Heart left ventricle (tissue), 16 donors: ENCODE measurements at regions not wholly inside any gene's neighbourhood (a gene's known extent, or its start where the extent isn't known, plus 50 kb on each side); places are given as distances from the start of the nearest gene placed in this dataset.
A peak's percentile ranks its signal among the peaks of the same experiment; 100 is the strongest.
"Not testable (repeated sequence)": the region's sequence is repeated elsewhere in the genome, so short reads cannot be mapped to it uniquely, and the experiment has no call there.

Source experiments
- ATAC-seq, 4 donors: fragments of 200-7000 bp; cut with Tn5 transposase; one replicate each; pipeline ENCODE4 v1.9.1; 2020 to 2022; ENCODE audit warnings: moderate library complexity in 4 of 4, mild to moderate bottlenecking in 3 of 4, moderate number of reproducible peaks in 1 of 4
- DNase-seq, 5 donors: peaks; one replicate each; pipeline ENCODE4 v3.0.0-alpha.2; 2020
- H3K27ac ChIP-seq, 12 donors: fragments of 200-600 bp; sonication (generic) in 4 of 12; one replicate each; pipeline versions ENCODE4 v1.5.0 to v1.8.0; 2016 to 2022; ENCODE audit warnings: mild to moderate bottlenecking in 2 of 12
- H3K27me3 ChIP-seq, 9 donors: fragments of 200-600 bp; sonication (generic) in 2 of 9; one replicate each; pipeline versions ENCODE4 v1.5.1 to v1.8.0; 2016 to 2022; ENCODE audit warnings: mild to moderate bottlenecking in 3 of 9
- H3K36me3 ChIP-seq, 9 donors: fragments of 200-600 bp; sonication (generic) in 2 of 9; one replicate each; pipeline versions ENCODE4 v1.5.0 to v1.8.0; 2018 to 2022; ENCODE audit warnings: mild to moderate bottlenecking in 2 of 9
- H3K4me1 ChIP-seq, 12 donors: fragments of 200-600 bp; sonication (generic) in 4 of 12; one replicate each; pipeline versions ENCODE4 v1.5.0 to v1.8.0; 2016 to 2022; ENCODE audit warnings: mild to moderate bottlenecking in 3 of 12
- H3K4me3 ChIP-seq, 12 donors: fragments of 200-600 bp; sonication (generic) in 4 of 12; one replicate each; pipeline versions ENCODE4 v1.5.0 to v1.8.0; 2017 to 2022; ENCODE audit warnings: mild to moderate bottlenecking in 9 of 12, moderate library complexity in 4 of 12
- H3K9me3 ChIP-seq, 12 donors: fragments of 200-600 bp; sonication (generic) in 4 of 12; one replicate each; pipeline versions ENCODE4 v1.5.0 to v1.8.0; 2016 to 2022; ENCODE audit warnings: mild to moderate bottlenecking in 1 of 12
- CTCF ChIP-seq, 12 donors: fragments of 200-600 bp; sonication (generic) in 4 of 12; IDR thresholded peaks; one replicate each; pipeline versions ENCODE4 v1.5.0 to v1.8.0; 2018 to 2022; ENCODE audit warnings: antibody characterized with exemption in 12 of 12, mild to moderate bottlenecking in 5 of 12
- POLR2A ChIP-seq, 2 donors: fragments of 450-650 bp; IDR thresholded peaks; one replicate each; pipeline ENCODE4 v1.6.1; 2017; ENCODE audit warnings: antibody characterized with exemption in 2 of 2, mild to moderate bottlenecking in 2 of 2, moderate library complexity in 2 of 2
- WGBS, 4 donors: extraction: QIAGEN DNeasy Blood & Tissue Kit in 2 of 4; methylation state at CpG; one replicate each; pipeline versions ENCODE4 v1.1.5 to v1.1.7; 2013 to 2018; 5-methylcytosine and 5-hydroxymethylcytosine counted together
- intact Hi-C, 10 donors: fragments of 100-400 bp; cut with DNase I; formaldehyde crosslinking; loops; one replicate each; pipeline versions ENCODE4 v1.11.1 to v1.14.2; 2022
- donor health status: ischemic (EF 13 %, LVEDD 7.1; RV severe dilation, severe dysfunction).
- donor health status: healthy with polysubstance abuse.
- donor health status: DM: no; HTN: yes; CAD: no.
- donor health status: DM: no; HTN: no; CAD: no.
- donor health status: ischemic (EF 25% LVEDD 6.9; RV normal size, moderate dysfunction).
- donor health status: ischemic (EF 25% LVEDD 5.7; RV mildly dilated, moderate dysfunction).
- donor health status: healthy.
- donor health status: DM: yes; HTN: yes; CAD: no.
- donor health status: ischemic (EF 35%, LVEDD 5.7; RV mildly dilated, moderate dysfunction).
- donor health status: nonischemic (EF 11% LVEDD 7.7; RV severe dilation, severe dysfunction).
- donor health status: DM: yes; HTN: yes; CAD: no.
- donor health status: PGD.
- donor health status: ischemic (EF 29% LVEDD 5.4; RV normal size, mild dysfunction).
- donor health status: nonischemic (EF 23%, LVEDD 6.1; RV moderate dilation, normal function).

GRCh38 chr1:212514056-212514614 lies 81.4 kb downstream of the NENF start:
- 14 to 26% (median 19%) methylated on average over 25 of the region's 25 CpGs for whole genome bisulfite sequencing, 4 donors
- ATAC-seq (peak in 3 of 4 donors; percentile 33 to 48 (median 37)), DNase-seq (peak; percentile 56 to 83 (median 68))
- H3K27me3 ChIP-seq = peaks cover 0 to 41% (median 10%) of the 10 kb centered on the region in 9 donors
- peak overlapping the region in 7 of 12 donors; percentile 14 to 40 (median 24) for H3K4me3 ChIP-seq
- no peaks in the 10 kb centered on the region for H3K36me3 ChIP-seq
- intact Hi-C loops = no loop called here
- H3K4me1 ChIP-seq = peaks cover 0 to 27% (median 12%) of the 10 kb centered on the region in 12 donors
- TF ChIP-seq POLR2A (IDR thresholded peaks at IDR 0.05) (no peak), CTCF (IDR thresholded peaks at IDR 0.05) (peak in 3 of 12 donors; percentile 6 to 27 (median 24))
- H3K9me3 ChIP-seq = no peaks in the 10 kb centered on the region
- H3K27ac ChIP-seq = no peak overlapping the region

- Histone ChIP-seq H3K27ac (no peak overlapping the region), H3K27me3 (peaks cover 0 to 41% (median 10%) of the 10 kb centered on the region in 9 donors), H3K9me3 (no peaks in the 10 kb centered on the region), H3K36me3 (no peaks in the 10 kb centered on the region), H3K4me1 (peaks cover 0 to 29% (median 12%) of the 10 kb centered on the region in 12 donors), H3K4me3 (peak overlapping the region in 8 of 12 donors; percentile 1 to 40 (median 22))
- 22 to 73% (median 50%) methylated on average over 3 to 36 of the region's 36 CpGs for WGBS, 4 donors
- no peak for ATAC-seq
- TF ChIP-seq POLR2A (IDR thresholded peaks at IDR 0.05) (no peak), CTCF (IDR thresholded peaks at IDR 0.05) (no peak)
- intact Hi-C loops = no loop called here
- DNase-seq = no peak
Observed at GRCh38 chr1:212514782-212515181, 82.1 kb downstream of the NENF start.

GRCh38 chr1:212515329-212515760 lies 82.6 kb downstream of the NENF start:
- H3K27ac ChIP-seq = no peak overlapping the region
- no peak overlapping the region for H3K4me3 ChIP-seq
- no peak for TF ChIP-seq CTCF (IDR thresholded peaks at IDR 0.05)
- TF ChIP-seq POLR2A (IDR thresholded peaks at IDR 0.05) = no peak
- no peaks in the 10 kb centered on the region for H3K36me3 ChIP-seq
- no peaks in the 10 kb centered on the region for H3K9me3 ChIP-seq
- no peak for DNase-seq
- ATAC-seq = no peak
- intact Hi-C loops = no loop called here
- H3K4me1 ChIP-seq = peaks cover 0 to 29% (median 12%) of the 10 kb centered on the region in 12 donors
- peaks cover 0 to 41% (median 10%) of the 10 kb centered on the region in 9 donors for H3K27me3 ChIP-seq
- WGBS, 4 donors = 69 to 78% (median 74%) methylated on average over 10 to 12 of the region's 12 CpGs

GRCh38 chr1:212516012-212516411 lies 83.3 kb downstream of the NENF start:
- H3K27ac ChIP-seq, H3K4me3 ChIP-seq, DNase-seq, H3K9me3 ChIP-seq, ATAC-seq, H3K36me3 ChIP-seq: not testable (repeated sequence)
- WGBS, 4 donors = 93 to 98% (median 94%) methylated on average over 4 of the region's 4 CpGs
- Histone ChIP-seq H3K4me1 (peaks cover 0 to 29% (median 12%) of the 10 kb centered on the region in 12 donors), H3K27me3 (peaks cover 0 to 41% (median 10%) of the 10 kb centered on the region in 9 donors)
- intact Hi-C loops = loop anchor here in 1 of 10 donors (2.0 kb wide), 1 partner anchor 91 kb away; no protein-coding TSS in a partner anchor
